Prostate gland (tissue), 2 donors: ENCODE measurements at regions not wholly inside any gene's neighbourhood (a gene's known extent, or its start where the extent isn't known, plus 50 kb on each side); places are given as distances from the start of the nearest gene placed in this dataset.

Experiments used
- CTCF ChIP-seq, 4 experiments: fragments of 200-600 bp in 2 of 4; fragments of 450-650 bp in 2 of 4; sonication (generic) in 2 of 4; IDR thresholded peaks; 1 replicate in 3 of 4; 2 replicates in 1 of 4; pipeline ENCODE4 v1.5.1; 2016 to 2019; ENCODE audit warnings: antibody characterized with exemption in 4 of 4, mild to moderate bottlenecking in 2 of 4, moderate library complexity in 2 of 4
- POLR2A ChIP-seq: fragments of 450-650 bp; IDR thresholded peaks from one replicate; pipeline ENCODE4 v1.6.1; 2016; ENCODE audit warnings: antibody characterized with exemption, mild to moderate bottlenecking
- POLR2AphosphoS5 ChIP-seq: sonication (generic); formaldehyde crosslinking; IDR thresholded peaks from one replicate; pipeline ENCODE4 v1.6.1; 2017; ENCODE audit warnings: antibody characterized with exemption

DNA sequence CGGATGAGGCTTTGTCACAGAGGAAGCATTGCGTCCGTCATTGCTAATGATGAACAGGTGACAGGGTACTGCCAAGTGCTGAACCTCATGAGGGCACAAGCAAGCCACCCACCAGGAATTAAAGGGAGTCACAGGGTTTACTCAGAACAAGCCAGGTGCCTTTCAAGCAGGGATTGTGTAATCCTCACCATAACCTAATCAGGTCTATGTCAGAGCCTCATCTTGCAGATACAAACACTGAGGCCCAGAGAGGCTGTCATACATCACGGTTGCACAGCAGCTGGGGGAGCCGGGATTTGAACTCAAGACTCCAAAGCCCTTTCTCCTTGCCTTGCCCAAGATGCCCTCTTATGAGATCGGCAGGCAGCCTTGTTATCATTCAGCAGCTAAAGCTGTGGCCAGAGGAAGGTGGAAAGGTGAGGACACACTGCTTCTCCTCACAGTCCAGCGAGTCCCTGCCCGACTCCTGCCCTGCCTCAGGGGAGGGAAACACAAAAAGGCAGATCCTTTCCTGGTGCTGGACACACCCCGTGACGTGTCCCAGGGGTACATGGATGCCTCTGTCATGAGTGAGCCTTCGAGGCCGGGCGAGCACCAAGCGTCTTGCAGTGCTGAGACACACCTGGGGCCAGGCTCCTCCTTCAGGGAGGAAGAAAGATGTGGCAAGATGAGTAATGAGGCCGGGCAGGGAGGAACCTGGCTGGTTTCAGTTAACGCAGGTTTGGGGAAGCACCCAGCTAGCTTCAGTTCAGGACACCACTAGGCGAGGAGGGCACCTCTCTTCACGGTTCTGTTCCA is 214.9 kb downstream of the LY86 start:
- TF ChIP-seq CTCF (IDR thresholded peaks at IDR 0.05) (no peak), POLR2A (no peak), POLR2AphosphoS5 (no peak)
